IMR-90 (cell line): ENCODE measurements at regions not wholly inside any gene's neighbourhood (a gene's known extent, or its start where the extent isn't known, plus 50 kb on each side); places are given as distances from the start of the nearest gene placed in this dataset.

Experiments
- ATAC-seq: fragments of 200-7000 bp; cut with Tn5 transposase; 2 replicates; pipeline ENCODE4 v1.9.1; 2020; ENCODE audit warnings: low read depth, mild to moderate bottlenecking, moderate library complexity
- BruUV-seq: library from RNA; stranded (reverse); fragments of 400-500 nt; replicated peaks from 2 replicates; lab custom pipeline; 2021; lab: Mats Ljungman, UMichigan
- CTCF ChIA-PET: fragments of 300-600 bp; formaldehyde crosslinking; extraction: SDS; loops from one replicate; lab custom pipeline; 2021; ENCODE audit warnings: antibody characterized with exemption; lab: Yijun Ruan, JAX
- POLR2A ChIA-PET: fragments of 300-600 bp; sonication (Branson Sonifier 250); formaldehyde crosslinking; loops from one replicate; lab custom pipeline; 2022; ENCODE audit warnings: antibody characterized with exemption; ENCODE audit not compliant: unreplicated experiment; lab: Charles Lee
- DNase-seq: peaks from one replicate; pipeline ENCODE4 v3.0.0; 2013
- H2AFZ ChIP-seq: replicated peaks from 2 replicates; pipeline ENCODE3; 2013; ENCODE audit warnings: low read length, mild to moderate bottlenecking; ENCODE audit not compliant: poor library complexity
- H2AK5ac ChIP-seq: 2 replicates; pipeline ENCODE4 v1.6.1; 2013; ENCODE audit warnings: low read depth, low read length, inconsistent platforms
- H2AK9ac ChIP-seq: replicated peaks from 2 replicates; pipeline ENCODE3; 2013; ENCODE audit warnings: mild to moderate bottlenecking, low read depth, low read length, moderate library complexity; ENCODE audit not compliant: poor library complexity
- H2BK120ac ChIP-seq: 2 replicates; pipeline ENCODE4 v1.6.1; 2013; ENCODE audit warnings: low read depth, low read length, inconsistent platforms
- H2BK15ac ChIP-seq: 3 replicates; pipeline ENCODE4 v1.6.1; 2013; ENCODE audit warnings: low read depth, low read length, inconsistent platforms
- H2BK20ac ChIP-seq: 2 replicates; pipeline ENCODE4 v1.6.1; 2013; ENCODE audit warnings: low read depth, mild to moderate bottlenecking, inconsistent platforms, low read length, moderate library complexity
- H2BK5ac ChIP-seq: 2 replicates; pipeline ENCODE4 v1.6.1; 2013; ENCODE audit warnings: mild to moderate bottlenecking, low read depth, low read length, inconsistent platforms; ENCODE audit not compliant: poor library complexity, severe bottlenecking
- H3K14ac ChIP-seq: replicated peaks from 2 replicates; pipeline ENCODE4 v1.6.1; 2013; ENCODE audit warnings: low read depth, low read length, inconsistent platforms
- H3K18ac ChIP-seq: 2 replicates; pipeline ENCODE4 v1.6.1; 2013; ENCODE audit warnings: low read depth, low read length, control low read depth
- H3K23ac ChIP-seq: 2 replicates; pipeline ENCODE4 v1.6.1; 2013; ENCODE audit warnings: low read depth, low read length, inconsistent platforms
- H3K27ac ChIP-seq: 2 replicates; pipeline ENCODE4 v1.5.1; 2013; ENCODE audit warnings: mild to moderate bottlenecking, control low read depth, low read length; ENCODE audit not compliant: insufficient read depth
- H3K27me3 ChIP-seq: 2 replicates; pipeline ENCODE4 v1.6.1; 2013; ENCODE audit warnings: low read length; ENCODE audit not compliant: control insufficient read depth, insufficient read depth
- H3K36me3 ChIP-seq: 2 replicates; pipeline ENCODE4 v1.6.1; 2013; ENCODE audit warnings: low read length, mixed read lengths; ENCODE audit not compliant: control insufficient read depth, insufficient read depth
- H3K4ac ChIP-seq: 2 replicates; pipeline ENCODE4 v1.6.1; 2013; ENCODE audit warnings: low read depth, low read length, inconsistent platforms
- H3K4me1 ChIP-seq: 2 replicates; pipeline ENCODE4 v1.6.1; 2013; ENCODE audit warnings: low read length, mixed read lengths; ENCODE audit not compliant: control insufficient read depth, insufficient read depth
- H3K4me2 ChIP-seq: 2 replicates; pipeline ENCODE4 v1.6.1; 2013; ENCODE audit warnings: low read depth, mild to moderate bottlenecking, control low read depth, low read length, moderate library complexity
- H3K4me3 ChIP-seq: 2 replicates; pipeline ENCODE4 v1.5.1; 2013; ENCODE audit warnings: low read depth, mild to moderate bottlenecking, control low read depth, low read length, moderate library complexity; ENCODE audit not compliant: insufficient read depth
- H3K56ac ChIP-seq: 2 replicates; pipeline ENCODE4 v1.6.1; 2013; ENCODE audit warnings: low read length, inconsistent platforms; ENCODE audit not compliant: insufficient read depth; ENCODE audit errors: extremely low read depth
- H3K79me1 ChIP-seq, 2 experiments: 2 replicates each; pipeline ENCODE4 v1.6.1; 2013; ENCODE audit warnings: low read length in 2 of 2, inconsistent platforms in 1 of 2, low read depth in 1 of 2
- H3K9ac ChIP-seq: 2 replicates; pipeline ENCODE4 v1.6.1; 2013; ENCODE audit warnings: low read depth, low read length, control low read depth
- H3K9me1 ChIP-seq: 2 replicates; pipeline ENCODE4 v1.6.1; 2013; ENCODE audit warnings: low read length, inconsistent platforms; ENCODE audit not compliant: insufficient read depth
- H3K9me3 ChIP-seq: 2 replicates; pipeline ENCODE4 v1.6.1; 2013; ENCODE audit warnings: low read length; ENCODE audit not compliant: control insufficient read depth, insufficient read depth
- H4K20me1 ChIP-seq: 2 replicates; pipeline ENCODE4 v1.6.1; 2013; ENCODE audit warnings: low read length, inconsistent platforms; ENCODE audit not compliant: insufficient read depth
- H4K5ac ChIP-seq: 2 replicates; pipeline ENCODE4 v1.6.1; 2013; ENCODE audit warnings: mild to moderate bottlenecking, low read depth, low read length, control low read depth
- H4K8ac ChIP-seq, 2 experiments: 2 replicates each; pipeline ENCODE4 v1.6.1; 2013; ENCODE audit warnings: low read depth in 2 of 2, low read length in 2 of 2, control low read depth in 1 of 2, inconsistent platforms in 1 of 2
- H4K91ac ChIP-seq: 2 replicates; pipeline ENCODE4 v1.6.1; 2013; ENCODE audit warnings: low read depth, low read length, inconsistent platforms; ENCODE audit not compliant: insufficient read depth
- BHLHE40 ChIP-seq: fragments of 150-350 bp; IDR thresholded peaks from 2 replicates; pipeline ENCODE4 v1.6.1; 2016; ENCODE audit warnings: mild to moderate bottlenecking, low read depth, low read length
- CEBPB ChIP-seq: IDR thresholded peaks from 2 replicates; pipeline ENCODE4 v1.6.1; 2012; ENCODE audit warnings: low read depth, low read length, improper control_type of control experiment
- CHD1 ChIP-seq: IDR thresholded peaks from 2 replicates; pipeline ENCODE4 v1.6.1; 2012; ENCODE audit warnings: low read depth, low read length, improper control_type of control experiment
- FOS ChIP-seq: fragments of 150-350 bp; IDR thresholded peaks from 2 replicates; pipeline ENCODE4 v1.6.1; 2016; ENCODE audit warnings: low read depth, low read length
- MAZ ChIP-seq: IDR thresholded peaks from 2 replicates; pipeline ENCODE4 v1.6.1; 2012; ENCODE audit warnings: low read depth, mild to moderate bottlenecking, low read length, improper control_type of control experiment, moderate library complexity, borderline replicate concordance
- RCOR1 ChIP-seq: IDR thresholded peaks from 2 replicates; pipeline ENCODE4 v1.6.1; 2012; ENCODE audit warnings: mild to moderate bottlenecking, low read length, improper control_type of control experiment; ENCODE audit not compliant: insufficient replicate concordance
- RFX5 ChIP-seq: IDR thresholded peaks from 2 replicates; pipeline ENCODE4 v1.8.0; 2012; ENCODE audit warnings: low read depth, mild to moderate bottlenecking, low read length, moderate library complexity
- SMC3 ChIP-seq: fragments of 150-350 bp; IDR thresholded peaks from 2 replicates; pipeline ENCODE4 v1.6.1; 2016; ENCODE audit warnings: low read depth, mild to moderate bottlenecking, antibody characterized with exemption, low read length, moderate library complexity
- USF2 ChIP-seq: fragments of 150-350 bp; IDR thresholded peaks from 2 replicates; pipeline ENCODE4 v1.6.1; 2017; ENCODE audit warnings: mild to moderate bottlenecking, antibody characterized with exemption, low read length, low read depth
- WGBS, 2 experiments: methylation state at CpG; one replicate each; pipeline versions ENCODE4 v1.1.5 to v1.1.7; 2013; ENCODE audit warnings: missing lambda C conversion rate in 2 of 2; ENCODE audit not compliant: insufficient read length in 1 of 2; ENCODE audit errors: extremely low coverage in 2 of 2; 5-methylcytosine and 5-hydroxymethylcytosine counted together
- dilution Hi-C: fragments of 300-500 bp; cut with HindIII; formaldehyde crosslinking; loops from one replicate; pipeline ENCODE4 v1.14.3; 2018; ENCODE audit warnings: low sequenced_read_pairs; ENCODE audit not compliant: unreplicated experiment
- in situ Hi-C: fragments of 300-500 bp; cut with MboI; formaldehyde crosslinking; loops from 3 replicates; pipeline ENCODE4 v1.14.3; 2019; ENCODE audit warnings: low sequenced_read_pairs, inconsistent platforms, mixed read lengths
- intact Hi-C: fragments of 100-400 bp; cut with micrococcal nuclease; formaldehyde crosslinking; loops from 2 replicates; pipeline ENCODE4 v1.10.0; 2022

- Histone ChIP-seq H3K9me3 (peaks cover 42% of the 10 kb centered on the region), H2AK9ac (no peak overlapping the region), H3K4me2 (no peak overlapping the region), H3K4me1 (no peaks in the 10 kb centered on the region), H2BK20ac (no peak overlapping the region), H3K27ac (no peak overlapping the region), H3K4me3 (no peak overlapping the region), H3K79me1 (no peaks in the 10 kb centered on the region), H2BK15ac (no peak overlapping the region), H3K4ac (no peak overlapping the region), H3K18ac (no peak overlapping the region), H2AFZ (no peak overlapping the region), H3K36me3 (no peaks in the 10 kb centered on the region), H3K56ac (no peak overlapping the region), H2AK5ac (no peak overlapping the region), H3K9ac (no peak overlapping the region), H3K9me1 (no peaks in the 10 kb centered on the region), H4K8ac (no peak overlapping the region), H4K91ac (no peak overlapping the region), H2BK120ac (no peak overlapping the region), H3K23ac (no peak overlapping the region), H4K20me1 (no peaks in the 10 kb centered on the region), H3K27me3 (no peaks in the 10 kb centered on the region), H3K14ac (no peak overlapping the region), H4K5ac (no peak overlapping the region), H2BK5ac (no peak overlapping the region)
- WGBS, 2 experiments = no CpG with 5 or more reads among the region's 1 CpG
- DNase-seq (no peak), ATAC-seq (no peak)
- TF ChIP-seq CEBPB (no peak), BHLHE40 (no peak), SMC3 (no peak), FOS (no peak), USF2 (no peak), MAZ (no peak), RCOR1 (no peak), RFX5 (no peak), CHD1 (no peak)
- POLR2A ChIA-PET = no interaction called here
- intact Hi-C loops (no loop called here), in situ Hi-C loops (no loop called here), dilution Hi-C loops (no loop called here)
- no TSS peak for BruUV-seq
- CTCF ChIA-PET = no interaction called here
Measured at GRCh38 chr19:23822735-23823134, 64.0 kb upstream of the ZNF681 start.
